ENCODE measurements at regions not wholly inside any gene's neighbourhood (a gene's known extent, or its start where the extent isn't known, plus 50 kb on each side); places are given as distances from the start of the nearest gene placed in this dataset.
"Not testable (repeated sequence)": the region's sequence is repeated elsewhere in the genome, so short reads cannot be mapped to it uniquely, and the experiment has no call there.

DNA sequence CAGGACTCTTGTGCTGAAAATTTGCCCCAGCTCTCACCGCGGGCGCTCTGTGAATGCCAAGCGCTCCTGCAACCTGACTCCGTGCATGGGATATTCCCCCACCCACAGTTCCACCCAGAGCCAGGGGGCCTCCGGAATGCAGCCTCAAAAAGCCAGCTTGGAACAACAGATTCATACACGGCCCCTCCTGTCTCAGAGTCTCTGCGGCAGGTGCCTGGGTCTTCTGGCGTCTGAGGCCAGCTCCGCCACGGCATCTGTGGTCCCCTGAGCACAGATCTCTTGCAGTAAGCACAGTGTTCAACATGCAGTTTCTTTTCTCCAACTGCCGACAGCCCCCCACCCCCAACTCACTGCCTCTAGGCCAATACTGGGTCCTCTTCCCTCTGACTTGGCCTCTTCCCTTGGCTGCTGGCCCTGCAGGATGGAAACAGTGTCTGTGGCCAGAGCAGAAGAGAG lies 355.7 kb upstream of the IRX2 start:
- peak; percentile 20 for DNase-seq (ENCODE audit: low read depth)

DNA sequence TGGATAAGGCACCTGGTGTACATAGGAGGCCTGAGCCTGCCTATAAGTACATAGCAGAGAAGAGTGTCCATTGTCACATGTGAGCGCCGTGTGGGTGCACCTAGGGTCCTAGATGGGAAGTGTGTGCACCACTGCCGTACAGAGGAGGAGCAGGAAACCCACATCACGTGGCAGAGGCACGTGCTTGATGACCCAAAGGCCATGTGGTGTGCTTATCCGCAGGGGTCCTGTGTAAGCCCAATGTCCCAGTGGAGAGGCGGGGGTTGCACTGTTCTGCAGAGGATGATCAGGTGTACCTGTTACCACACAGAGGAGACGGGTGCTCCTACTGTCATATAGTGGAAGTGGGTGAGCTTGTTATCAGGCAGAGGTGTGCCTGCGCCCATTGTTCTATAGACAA lies 354.1 kb upstream of the IRX2 start:
- DNase-seq (ENCODE audit: low read depth): no peak

- DNase-seq (ENCODE audit: low read depth): no peak
Observed at GRCh38 chr5:3105172-3105571, 353.7 kb upstream of the IRX2 start.

DNA sequence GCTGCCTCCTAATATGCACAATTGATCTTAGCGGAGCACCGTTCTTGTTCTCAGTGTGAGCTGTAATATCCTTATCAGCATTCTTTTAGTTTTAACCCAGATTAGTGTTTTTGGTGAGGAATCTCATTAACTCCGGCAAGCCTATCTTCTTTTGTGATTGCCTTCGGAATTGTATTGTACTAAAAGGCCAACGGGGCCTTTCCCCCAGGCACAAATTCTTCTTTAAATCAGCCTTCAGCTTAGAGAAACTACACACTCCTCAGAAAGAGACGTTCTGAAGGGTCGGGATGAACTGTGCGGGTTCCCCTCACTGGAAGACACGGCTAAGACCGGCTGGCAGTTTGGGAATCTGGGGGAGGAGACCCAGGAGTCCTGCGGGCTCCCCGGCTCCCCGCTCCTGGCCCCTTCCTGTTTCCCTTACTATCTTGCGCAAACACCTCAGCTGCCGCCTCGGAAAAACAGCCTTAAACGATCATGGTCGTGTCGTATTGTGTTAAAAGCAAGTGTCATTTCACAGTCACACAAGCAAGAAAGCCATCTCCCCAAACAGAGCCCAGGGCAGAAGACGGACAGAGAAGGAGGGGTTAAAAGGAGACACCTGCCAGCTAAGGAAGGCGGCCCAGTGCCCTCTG lies 353.1 kb upstream of the IRX2 start:
- no peak for DNase-seq (ENCODE audit: low read depth)

DNA sequence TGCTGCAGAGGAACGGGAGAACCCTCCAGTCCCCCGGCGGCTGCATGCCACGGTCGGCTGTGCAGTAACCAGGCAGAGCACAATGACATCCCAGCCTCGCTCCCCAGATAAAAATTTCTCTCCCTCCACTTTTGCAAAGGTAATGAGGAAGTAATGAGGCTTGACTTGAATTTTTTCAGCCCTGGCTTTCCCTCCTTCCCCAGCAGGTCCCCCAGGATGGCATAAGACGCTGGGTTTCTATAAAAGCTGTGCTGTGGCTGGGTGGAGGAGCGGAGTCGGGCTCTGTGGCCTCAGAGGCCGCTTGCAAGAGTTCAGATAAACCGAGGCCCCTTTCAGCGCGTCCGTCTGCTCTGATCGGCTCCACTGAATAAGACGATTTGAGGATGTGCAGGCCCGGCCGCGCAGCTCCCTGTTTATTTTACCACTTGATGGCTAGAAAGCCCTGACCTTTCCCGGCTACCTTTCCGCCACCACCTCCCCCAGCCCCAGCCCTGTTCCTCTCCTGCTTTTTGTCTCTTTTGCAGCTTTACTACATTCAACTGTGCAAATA lies 351.9 kb upstream of the IRX2 start:
- DNase-seq (ENCODE audit: low read depth): no peak

DNA sequence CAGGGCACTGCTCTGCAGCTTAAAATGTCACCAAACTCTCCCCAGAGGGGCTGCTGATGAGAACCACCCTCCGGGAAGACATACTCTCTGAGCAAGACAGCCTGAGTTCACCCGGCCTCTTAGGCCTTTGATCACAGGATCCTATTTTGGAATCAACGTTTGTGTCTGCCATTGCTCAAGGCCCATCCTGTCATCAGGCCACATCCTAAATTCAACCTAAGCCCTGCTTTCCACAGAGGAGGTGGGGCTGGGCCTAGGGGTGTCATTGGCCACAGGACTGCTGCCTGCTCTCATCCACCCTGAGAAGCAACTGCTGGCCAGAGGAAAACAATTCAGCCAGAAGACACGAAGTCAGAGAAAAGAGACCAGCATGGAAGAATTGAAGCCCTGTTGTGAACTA lies 351.1 kb upstream of the IRX2 start:
- no peak for DNase-seq (ENCODE audit: low read depth)

DNA sequence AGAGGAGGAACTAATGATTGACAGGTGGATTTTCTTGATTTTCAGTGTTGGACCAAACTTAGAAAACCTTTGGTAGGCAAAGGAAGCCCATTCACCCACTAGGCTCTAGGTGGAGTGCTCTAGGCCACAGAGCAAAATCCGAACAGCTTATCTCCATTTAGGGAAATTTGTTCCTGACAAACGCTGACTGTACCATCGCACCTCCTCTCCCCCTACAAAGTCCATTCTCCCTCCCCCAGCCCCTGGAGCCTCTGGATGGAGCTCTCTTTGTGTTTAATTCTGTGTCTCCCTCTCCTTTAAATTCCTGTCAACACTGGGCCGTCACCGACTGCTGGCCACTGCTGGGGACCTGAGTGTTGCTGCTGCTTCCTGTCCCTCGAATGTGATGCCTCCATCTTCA lies 350.1 kb upstream of the IRX2 start:
- no peak for DNase-seq (ENCODE audit: low read depth)

- DNase-seq (ENCODE audit: low read depth): no peak
Observed at GRCh38 chr5:3100921-3101551, 349.6 kb upstream of the IRX2 start.

DNA sequence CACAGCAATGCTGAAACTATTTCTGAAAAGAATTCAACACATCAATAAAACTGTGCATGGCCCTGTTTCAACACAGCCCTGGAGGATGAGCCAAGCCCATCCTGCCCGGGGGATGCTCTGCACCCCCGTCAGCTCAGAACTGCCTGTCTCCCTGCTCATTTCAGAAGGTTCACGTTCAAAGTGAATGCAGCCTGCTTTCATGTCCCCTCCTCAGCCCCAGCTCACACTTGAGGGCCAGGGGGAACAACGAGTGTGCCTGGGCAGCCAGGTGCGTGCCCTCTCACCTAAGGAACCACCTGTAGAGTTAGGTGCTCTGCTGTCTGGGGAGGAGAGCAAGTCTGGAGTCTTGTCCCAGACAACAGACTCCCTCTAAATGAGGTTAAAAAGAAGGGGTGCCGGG lies 348.5 kb upstream of the IRX2 start:
- DNase-seq (ENCODE audit: low read depth): no peak

DNA sequence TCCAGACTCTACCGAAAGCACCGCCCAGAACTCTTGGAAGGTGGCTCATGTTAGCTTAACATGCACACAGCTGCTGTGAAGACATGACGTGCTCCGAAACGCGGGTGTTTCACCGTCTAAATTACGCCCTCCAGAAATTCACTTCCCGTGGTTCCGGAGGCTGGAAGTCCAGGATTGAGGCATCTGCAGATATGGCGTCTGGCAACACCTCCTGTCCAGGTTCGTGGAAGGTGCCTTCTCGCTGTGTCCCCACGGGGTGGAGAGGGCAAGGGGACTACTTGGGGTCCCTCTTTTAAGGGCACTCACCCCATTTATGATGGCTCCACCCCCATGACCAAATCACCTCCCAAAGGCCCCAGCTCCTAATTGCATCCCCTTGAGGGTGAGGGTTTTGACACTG lies 348.0 kb upstream of the IRX2 start:
- DNase-seq (ENCODE audit: low read depth): no peak

GRCh38 chr5:3098821-3099220 lies 347.3 kb upstream of the IRX2 start:
- no peak for DNase-seq (ENCODE audit: low read depth)

DNA sequence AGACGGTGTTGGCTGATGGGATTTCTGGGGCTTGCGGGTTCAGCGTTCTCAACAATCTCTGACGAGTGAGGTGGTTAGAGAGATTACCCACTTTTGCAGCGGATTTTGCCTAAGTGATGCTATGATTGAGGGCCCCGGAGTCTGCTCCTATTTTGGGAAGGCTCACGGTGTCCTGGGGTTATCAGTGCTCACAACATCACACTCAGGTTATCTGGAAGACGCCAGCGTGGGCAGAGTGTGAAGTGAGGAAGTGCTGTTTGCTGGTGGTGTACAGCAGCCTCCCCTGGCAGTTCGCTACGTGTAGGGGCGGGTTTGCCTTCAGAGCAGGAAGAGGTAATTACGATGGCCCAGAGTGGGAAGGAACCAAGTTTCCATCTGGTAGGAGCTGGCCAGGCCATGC lies 341.2 kb upstream of the IRX2 start:
- DNase-seq (ENCODE audit: low read depth): no peak

- DNase-seq (ENCODE audit: low read depth): no peak
Observed at GRCh38 chr5:3092211-3092610, 340.7 kb upstream of the IRX2 start.

GRCh38 chr5:3091040-3091774 lies 339.7 kb upstream of the IRX2 start:
- no peak for DNase-seq (ENCODE audit: low read depth)

DNA sequence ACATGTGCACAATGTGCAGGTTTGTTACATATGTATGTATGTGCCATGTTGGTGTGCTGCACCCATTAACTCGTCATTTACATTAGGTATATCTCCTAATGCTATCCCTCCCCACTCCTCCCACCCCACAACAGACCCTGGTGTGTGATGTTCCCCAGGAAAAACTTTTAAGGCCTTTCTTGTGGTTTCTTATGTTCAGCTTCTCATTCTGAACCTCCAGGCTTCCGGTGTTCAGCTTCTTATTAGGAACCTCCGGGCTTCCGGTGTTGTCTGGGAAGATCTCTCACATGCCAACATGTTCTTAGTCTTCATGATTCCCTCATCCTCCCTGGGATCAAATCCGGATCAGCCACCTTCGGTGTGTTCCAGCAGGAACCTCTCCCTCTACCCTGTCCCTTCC lies 338.8 kb upstream of the IRX2 start:
- not testable (repeated sequence) for DNase-seq (ENCODE audit: low read depth)

DNA sequence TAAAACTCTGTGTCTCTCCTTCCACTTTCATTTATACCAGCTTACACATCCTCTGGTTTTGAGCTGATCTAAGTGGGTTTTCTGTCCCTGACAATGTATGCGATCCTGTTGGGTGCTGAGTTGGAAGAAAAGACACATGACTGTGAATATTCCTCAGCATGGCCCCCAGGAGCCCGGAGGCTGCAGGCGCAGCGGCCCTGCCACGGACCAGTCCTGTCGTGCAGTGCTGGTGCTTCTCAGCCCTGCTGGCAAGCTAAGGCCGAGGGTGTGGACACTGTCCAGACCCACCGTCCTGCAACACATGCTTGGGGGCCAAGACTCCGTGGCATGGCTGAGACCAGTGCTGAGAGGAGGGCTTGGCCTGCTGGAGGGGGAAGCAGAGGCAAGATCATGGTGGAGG lies 328.9 kb upstream of the IRX2 start:
- DNase-seq (ENCODE audit: low read depth): no peak

DNA sequence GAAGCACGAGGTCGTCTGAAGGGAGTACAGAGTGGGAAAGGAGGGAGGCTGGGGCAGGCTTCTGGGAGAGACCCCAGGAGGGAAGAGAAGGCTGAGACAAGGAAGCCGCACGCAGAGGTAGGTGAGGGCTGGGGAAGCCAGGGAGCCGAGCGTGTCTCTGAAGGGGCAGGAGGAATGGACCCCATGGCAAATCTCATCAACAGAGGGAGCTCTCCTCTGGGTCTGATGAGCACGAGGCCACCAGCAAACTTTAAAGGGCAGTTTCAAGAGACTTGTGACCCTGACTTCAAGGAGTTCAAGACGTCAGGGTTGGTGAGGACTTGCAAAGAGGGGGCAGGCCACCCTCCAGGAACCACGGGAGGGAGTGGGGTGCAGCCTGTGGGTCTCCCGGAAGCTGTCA lies 326.2 kb upstream of the IRX2 start:
- no peak for DNase-seq (ENCODE audit: low read depth)

DNA sequence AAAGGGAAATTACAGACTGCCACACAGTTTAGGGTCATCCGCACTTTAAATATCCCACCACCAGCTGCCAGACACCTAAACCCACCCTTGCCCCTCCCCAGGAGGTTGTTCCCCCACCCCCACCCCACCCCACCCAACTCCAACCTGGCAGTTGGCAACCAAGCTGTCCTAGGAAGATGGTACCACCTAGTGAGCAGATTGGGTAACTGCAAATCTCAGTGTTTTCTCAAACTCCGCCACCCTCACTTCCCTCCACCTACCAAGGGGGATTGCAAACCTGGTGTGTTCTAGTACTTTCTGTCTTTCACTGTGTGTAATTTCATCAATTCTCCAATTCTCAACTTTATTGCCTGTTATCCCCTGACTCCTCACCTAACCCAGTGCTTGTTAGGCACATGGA lies 323.8 kb upstream of the IRX2 start:
- no peak for DNase-seq (ENCODE audit: low read depth)

GRCh38 chr5:3068401-3068800 lies 316.9 kb upstream of the IRX2 start:
- no peak for DNase-seq (ENCODE audit: low read depth)

- no peak for DNase-seq (ENCODE audit: low read depth)
Observed at GRCh38 chr5:3060283-3060682, 308.8 kb upstream of the IRX2 start.

DNA sequence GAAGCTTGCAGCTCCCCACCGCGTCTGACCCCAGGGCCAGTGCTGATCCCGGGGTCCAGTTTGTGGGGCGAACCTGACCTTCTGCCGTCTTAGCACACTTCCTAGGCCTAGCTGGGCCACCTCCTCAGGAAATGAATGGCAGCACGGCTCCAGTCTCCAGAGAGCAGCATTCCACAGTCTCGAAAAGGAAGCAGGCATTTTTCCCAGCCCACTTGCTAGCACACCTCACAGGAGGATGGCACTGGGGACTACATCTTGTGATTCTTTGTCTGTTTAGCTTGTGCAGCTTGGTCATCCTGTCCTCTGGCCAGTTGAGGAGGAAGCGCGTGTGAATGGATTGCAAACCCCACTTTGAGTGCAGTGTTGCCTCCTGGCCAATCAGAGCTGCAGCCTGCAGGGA lies 308.0 kb upstream of the IRX2 start:
- no peak for DNase-seq (ENCODE audit: low read depth)

- DNase-seq (ENCODE audit: low read depth): no peak
Observed at GRCh38 chr5:3058942-3059341, 307.5 kb upstream of the IRX2 start.

DNA sequence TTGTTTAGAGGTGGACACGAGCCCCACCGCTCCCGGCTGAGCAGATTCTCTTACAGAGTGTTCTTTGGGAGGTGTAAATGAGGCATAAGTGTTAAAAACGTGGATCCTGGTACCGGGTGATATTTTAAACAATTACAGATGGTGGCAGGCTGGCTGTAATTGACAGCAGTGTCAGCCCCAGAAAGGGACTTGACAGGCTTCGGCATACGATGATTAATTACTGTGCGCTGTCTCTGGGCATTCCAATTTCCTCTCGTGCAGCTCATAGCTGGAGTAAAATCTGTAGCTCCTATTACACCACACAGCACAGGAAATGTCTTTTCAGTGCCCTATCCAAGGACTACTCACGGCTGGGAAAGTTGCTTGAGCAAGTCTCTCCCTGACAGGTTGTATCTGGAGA lies 305.4 kb upstream of the IRX2 start:
- no peak for DNase-seq (ENCODE audit: low read depth)

Data from forelimb muscle (tissue), 1 donor.